ENCODE measurements at regions not wholly inside any gene's neighbourhood (a gene's known extent, or its start where the extent isn't known, plus 50 kb on each side); places are given as distances from the start of the nearest gene placed in this dataset.

- no peak for TF ChIP-seq CTCF (conservative IDR thresholded peaks at IDR 0.05)
- TF ChIP-seq EZH2 (IDR thresholded peaks at IDR 0.05; ENCODE audit: low read depth) = no peak
Measured at GRCh38 chr10:81303656-81304055, 571.3 kb upstream of the NRG3 start.
